ENCODE measurements at regions not wholly inside any gene's neighbourhood (a gene's known extent, or its start where the extent isn't known, plus 50 kb on each side); places are given as distances from the start of the nearest gene placed in this dataset.

DNA sequence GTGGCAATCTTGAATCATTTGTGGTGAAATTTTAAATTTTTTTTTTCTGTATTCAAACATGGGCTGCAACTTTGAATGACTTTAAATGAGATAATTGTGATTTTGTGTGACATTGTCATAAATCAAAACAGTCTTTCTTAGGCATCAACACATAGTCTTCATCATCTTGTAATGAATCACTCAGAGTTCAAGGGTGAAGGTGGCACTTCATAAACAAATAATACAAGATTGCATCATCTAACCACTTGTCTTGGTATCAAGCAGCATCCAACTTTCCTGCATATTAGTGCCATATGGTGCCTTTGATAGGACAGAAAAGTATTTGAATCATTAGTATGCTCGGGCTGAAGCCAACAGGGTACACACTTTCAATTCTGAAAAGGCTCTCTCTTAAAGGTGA is 392.4 kb upstream of the GOT2 start:
- no peak for DNase-seq (ENCODE audit: low read depth)
- TF ChIP-seq, protein P1, sequence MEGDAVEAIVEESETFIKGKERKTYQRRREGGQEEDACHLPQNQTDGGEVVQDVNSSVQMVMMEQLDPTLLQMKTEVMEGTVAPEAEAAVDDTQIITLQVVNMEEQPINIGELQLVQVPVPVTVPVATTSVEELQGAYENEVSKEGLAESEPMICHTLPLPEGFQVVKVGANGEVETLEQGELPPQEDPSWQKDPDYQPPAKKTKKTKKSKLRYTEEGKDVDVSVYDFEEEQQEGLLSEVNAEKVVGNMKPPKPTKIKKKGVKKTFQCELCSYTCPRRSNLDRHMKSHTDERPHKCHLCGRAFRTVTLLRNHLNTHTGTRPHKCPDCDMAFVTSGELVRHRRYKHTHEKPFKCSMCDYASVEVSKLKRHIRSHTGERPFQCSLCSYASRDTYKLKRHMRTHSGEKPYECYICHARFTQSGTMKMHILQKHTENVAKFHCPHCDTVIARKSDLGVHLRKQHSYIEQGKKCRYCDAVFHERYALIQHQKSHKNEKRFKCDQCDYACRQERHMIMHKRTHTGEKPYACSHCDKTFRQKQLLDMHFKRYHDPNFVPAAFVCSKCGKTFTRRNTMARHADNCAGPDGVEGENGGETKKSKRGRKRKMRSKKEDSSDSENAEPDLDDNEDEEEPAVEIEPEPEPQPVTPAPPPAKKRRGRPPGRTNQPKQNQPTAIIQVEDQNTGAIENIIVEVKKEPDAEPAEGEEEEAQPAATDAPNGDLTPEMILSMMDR (IDR thresholded peaks at IDR 0.05; ENCODE audit: insufficient read depth, low read depth, low read length): no peak
- no peak overlapping the region for H3K4me3 ChIP-seq (ENCODE audit: low read depth, low read length)

DNA sequence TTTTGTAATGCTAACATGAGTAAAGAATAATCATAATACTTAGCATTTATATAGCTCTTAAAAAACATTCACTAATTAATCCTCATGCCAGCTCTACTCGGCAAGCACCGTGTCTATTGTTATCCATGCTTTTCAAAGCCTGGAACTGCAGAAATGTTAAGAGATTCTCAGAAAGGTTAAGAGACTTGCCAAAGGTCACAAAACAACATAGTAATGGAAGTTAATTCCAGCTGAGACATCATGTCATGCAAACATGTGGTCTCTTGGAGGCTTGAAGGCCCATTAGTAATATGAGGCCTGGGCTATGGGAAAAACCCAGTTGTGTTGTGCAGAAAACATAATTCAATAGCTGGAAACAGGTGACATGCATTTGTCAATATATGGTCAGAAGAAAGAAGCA is 389.9 kb upstream of the GOT2 start:
- DNase-seq (ENCODE audit: low read depth): no peak
- H3K4me3 ChIP-seq (ENCODE audit: low read depth, low read length): no peak overlapping the region
- TF ChIP-seq, protein P1 (IDR thresholded peaks at IDR 0.05; ENCODE audit: insufficient read depth, low read depth, low read length): no peak

DNA sequence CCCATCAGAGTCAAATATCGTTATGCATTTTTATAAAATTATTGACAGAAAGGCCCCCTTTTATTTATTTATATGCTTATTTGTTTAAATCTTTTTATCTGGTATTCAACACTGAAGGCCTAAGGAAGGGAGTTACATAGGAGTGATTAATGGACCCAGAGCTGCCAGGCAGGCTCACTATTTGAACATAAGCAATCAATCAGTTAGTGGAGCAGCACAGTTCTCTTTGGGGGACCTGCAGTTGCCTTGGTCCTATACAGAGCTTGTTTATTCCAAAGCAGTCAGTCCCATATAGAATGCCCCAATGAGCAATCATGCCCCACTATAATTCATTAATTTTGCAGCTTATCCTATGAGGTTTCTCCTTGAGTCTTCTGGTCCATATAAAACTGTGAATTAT is 389.4 kb upstream of the GOT2 start:
- DNase-seq (ENCODE audit: low read depth): no peak
- H3K4me3 ChIP-seq (ENCODE audit: low read depth, low read length): no peak overlapping the region
- TF ChIP-seq, protein P1 (IDR thresholded peaks at IDR 0.05; ENCODE audit: insufficient read depth, low read depth, low read length): no peak

- H3K4me3 ChIP-seq (ENCODE audit: low read depth, low read length): no peak overlapping the region
- no peak for DNase-seq (ENCODE audit: low read depth)
- TF ChIP-seq, protein P1 (IDR thresholded peaks at IDR 0.05; ENCODE audit: insufficient read depth, low read depth, low read length): no peak
Measured at GRCh38 chr16:59122262-59122537, 388.1 kb upstream of the GOT2 start.

DNA sequence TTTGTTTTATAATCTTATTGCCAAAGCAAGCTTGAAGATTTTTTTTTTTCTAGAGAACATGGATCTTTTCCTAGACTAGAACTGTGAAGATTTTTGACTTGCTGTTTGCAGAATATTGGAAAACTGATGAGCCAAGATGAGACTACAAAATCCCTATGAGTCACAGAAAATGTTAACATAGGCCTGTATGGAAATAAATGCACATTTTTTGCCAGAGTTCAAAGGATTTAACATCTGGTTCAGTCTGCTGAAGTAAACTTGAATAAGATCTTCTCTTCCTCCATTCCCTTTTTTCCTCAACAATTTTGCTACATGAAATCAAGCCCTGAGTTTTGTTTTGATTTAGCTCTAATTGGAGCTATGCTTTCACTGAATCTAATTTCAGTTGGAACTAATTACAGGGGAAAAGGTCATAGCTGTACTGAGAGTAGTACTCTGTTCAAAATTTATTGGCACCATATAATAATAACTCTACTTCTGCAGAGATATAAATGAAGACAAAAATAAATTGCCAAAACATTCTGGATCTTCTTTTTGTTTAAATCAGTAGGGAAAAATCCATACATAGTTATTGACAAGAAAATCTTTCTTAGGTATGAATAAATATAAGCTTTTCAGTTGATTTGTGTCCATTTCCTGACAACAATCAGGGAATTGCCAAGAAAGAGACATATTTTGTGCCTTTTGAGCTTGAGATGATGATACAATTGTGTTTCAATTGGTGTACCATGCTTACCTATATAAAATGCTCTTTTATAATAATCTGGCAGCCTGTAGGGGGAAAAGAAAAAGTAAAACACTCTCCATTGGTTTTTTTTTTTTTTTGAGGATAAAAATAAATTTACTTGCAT is 387.5 kb upstream of the GOT2 start:
- no peak overlapping the region for H3K4me3 ChIP-seq (ENCODE audit: low read depth, low read length)
- no peak for DNase-seq (ENCODE audit: low read depth)
- TF ChIP-seq, protein P1 (IDR thresholded peaks at IDR 0.05; ENCODE audit: insufficient read depth, low read depth, low read length): no peak

DNA sequence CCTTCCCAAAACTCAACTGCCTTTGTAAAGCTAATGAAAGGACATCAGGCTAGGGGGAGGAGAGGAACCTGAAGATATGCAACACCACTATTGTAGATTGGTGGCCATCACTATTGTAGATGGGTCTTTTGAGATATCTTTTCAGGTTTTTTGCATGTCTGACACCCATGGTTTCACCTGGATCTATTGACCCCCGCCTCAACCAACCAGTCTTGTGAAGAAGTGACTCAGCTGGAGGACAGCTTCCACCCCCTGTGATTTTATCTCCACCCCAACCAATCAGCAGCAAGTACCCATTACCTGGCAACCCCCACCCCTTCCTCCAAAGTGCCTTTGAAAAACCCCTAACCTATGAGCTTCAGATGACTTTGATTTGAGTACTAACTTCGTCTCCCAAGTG is 382.6 kb upstream of the GOT2 start:
- DNase-seq (ENCODE audit: low read depth): no peak
- TF ChIP-seq, protein P1 (IDR thresholded peaks at IDR 0.05; ENCODE audit: insufficient read depth, low read depth, low read length): no peak
- H3K4me3 ChIP-seq (ENCODE audit: low read depth, low read length): no peak overlapping the region

DNA sequence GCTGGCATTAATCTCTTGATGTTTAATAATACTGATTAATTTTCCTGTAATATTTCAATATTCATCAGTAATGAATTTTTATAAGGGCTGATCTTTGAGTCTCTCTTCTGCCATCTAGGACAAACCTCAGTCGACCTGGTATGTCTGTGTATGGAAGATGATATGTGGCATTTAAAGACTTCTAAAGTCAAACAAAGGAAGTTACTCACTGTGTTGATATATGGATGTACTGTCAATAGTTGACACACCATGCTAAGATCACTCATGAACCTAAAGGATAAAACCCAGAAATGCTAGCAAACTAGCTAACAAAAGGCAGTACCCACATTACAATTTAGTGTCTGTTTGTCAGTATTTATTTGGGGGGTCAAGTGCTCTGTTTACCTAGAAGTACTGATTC is 380.7 kb upstream of the GOT2 start:
- no peak for DNase-seq (ENCODE audit: low read depth)
- TF ChIP-seq, protein P1 (IDR thresholded peaks at IDR 0.05; ENCODE audit: insufficient read depth, low read depth, low read length): no peak
- no peak overlapping the region for H3K4me3 ChIP-seq (ENCODE audit: low read depth, low read length)

Measured in fibroblast of villous mesenchyme (primary cell).